HG02759 (cell line): ENCODE measurements at regions not wholly inside any gene's neighbourhood (a gene's known extent, or its start where the extent isn't known, plus 50 kb on each side); places are given as distances from the start of the nearest gene placed in this dataset.
A peak's percentile ranks its signal among the peaks of the same experiment; 100 is the strongest.

Source experiments
- ATAC-seq: cut with Tn5 transposase; IDR thresholded peaks from one replicate; pipeline ENCODE4 v1.9.1; 2021; ENCODE audit warnings: mild to moderate bottlenecking, moderate library complexity; ENCODE audit not compliant: unreplicated experiment

- ATAC-seq: no peak
Measured at GRCh38 chr12:84605983-84606382, 306.6 kb downstream of the SLC6A15 start.

GRCh38 chr12:84604551-84604950 lies 308.0 kb downstream of the SLC6A15 start:
- no peak for ATAC-seq

- ATAC-seq: no peak
Measured at GRCh38 chr12:84603484-84604248, 308.9 kb downstream of the SLC6A15 start.

GRCh38 chr12:84601483-84601882 lies 311.1 kb downstream of the SLC6A15 start:
- no peak for ATAC-seq

GRCh38 chr12:84599539-84599938 lies 313.1 kb downstream of the SLC6A15 start:
- no peak for ATAC-seq

GRCh38 chr12:84596266-84596665 lies 316.3 kb downstream of the SLC6A15 start:
- no peak for ATAC-seq

- ATAC-seq: no peak
Measured at GRCh38 chr12:84594157-84594556, 318.4 kb downstream of the SLC6A15 start.

- no peak for ATAC-seq
Measured at GRCh38 chr12:84585776-84586395, 326.7 kb downstream of the SLC6A15 start.

- no peak for ATAC-seq
Measured at GRCh38 chr12:84572196-84572595, 340.4 kb downstream of the SLC6A15 start.

- no peak for ATAC-seq
Measured at GRCh38 chr12:84562331-84562730, 350.3 kb downstream of the SLC6A15 start.

GRCh38 chr12:84561351-84561750 lies 351.2 kb downstream of the SLC6A15 start:
- no peak for ATAC-seq

GRCh38 chr12:84554199-84554723 lies 358.3 kb downstream of the SLC6A15 start:
- ATAC-seq: no peak

GRCh38 chr12:84553331-84554117 lies 359.1 kb downstream of the SLC6A15 start:
- ATAC-seq: no peak

- ATAC-seq: no peak
Measured at GRCh38 chr12:84551373-84551772, 361.2 kb downstream of the SLC6A15 start.

GRCh38 chr12:84550518-84550917 lies 362.1 kb downstream of the SLC6A15 start:
- no peak for ATAC-seq

- ATAC-seq: no peak
Measured at GRCh38 chr12:84542289-84542688, 370.3 kb downstream of the SLC6A15 start.

- ATAC-seq: no peak
Measured at GRCh38 chr12:84537666-84538065, 374.9 kb downstream of the SLC6A15 start.

- no peak for ATAC-seq
Measured at GRCh38 chr12:84512751-84513150, 399.8 kb downstream of the SLC6A15 start.

GRCh38 chr12:84508851-84509260 lies 403.7 kb downstream of the SLC6A15 start:
- no peak for ATAC-seq

GRCh38 chr12:84507956-84508850 lies 404.4 kb downstream of the SLC6A15 start:
- ATAC-seq: peak; percentile 88
